Adrenal gland (tissue), 9 donors: ENCODE measurements at regions not wholly inside any gene's neighbourhood (a gene's known extent, or its start where the extent isn't known, plus 50 kb on each side); places are given as distances from the start of the nearest gene placed in this dataset.
A peak's percentile ranks its signal among the peaks of the same experiment; 100 is the strongest.

Source experiments
- DNase-seq, 7 donors: peaks; one replicate each; pipeline ENCODE4 v3.0.0-alpha.2; 2019 to 2020
- H3K27ac ChIP-seq, 5 donors: fragments of 200-600 bp; sonication (generic) in 4 of 5; 1 replicate in 3 of 5; 2 replicates in 2 of 5; pipeline versions ENCODE4 v1.5.1 to v1.8.0; 2016 to 2020; ENCODE audit warnings: mild to moderate bottlenecking in 1 of 5
- H3K27me3 ChIP-seq: fragments of 200-600 bp; 2 replicates; pipeline ENCODE4 v1.8.0; 2021
- H3K36me3 ChIP-seq, 2 donors: fragments of 200-600 bp; replicated peaks in 1 of 2; 1 replicate in 1 of 2; 2 replicates in 1 of 2; pipeline versions ENCODE4 v1.5.1 to v1.8.0; 2018 to 2022
- H3K4me1 ChIP-seq, 2 donors: fragments of 200-600 bp; replicated peaks in 1 of 2; 1 replicate in 1 of 2; 2 replicates in 1 of 2; pipeline versions ENCODE4 v1.5.1 to v1.8.0; 2018 to 2021
- H3K4me3 ChIP-seq, 4 donors: fragments of 200-600 bp; sonication (generic) in 3 of 4; one replicate each; pipeline ENCODE4 v1.5.1; 2016 to 2018
- H3K9me3 ChIP-seq, 3 donors: fragments of 200-600 bp; sonication (generic) in 1 of 3; replicated peaks in 1 of 3; 1 replicate in 2 of 3; 2 replicates in 1 of 3; pipeline versions ENCODE4 v1.5.1 to v1.8.0; 2016 to 2021
- CTCF ChIP-seq, 6 experiments: fragments of 450-650 bp in 4 of 6; fragments of 200-600 bp in 2 of 6; sonication (generic) in 1 of 6; IDR thresholded peaks; 1 replicate in 5 of 6; 2 replicates in 1 of 6; pipeline versions ENCODE4 v1.5.1 to v1.8.0; 2016 to 2021; ENCODE audit warnings: antibody characterized with exemption in 6 of 6, mild to moderate bottlenecking in 2 of 6, moderate library complexity in 1 of 6
- POLR2A ChIP-seq, 2 donors: fragments of 450-650 bp; IDR thresholded peaks; one replicate each; pipeline ENCODE4 v1.6.1; 2017; ENCODE audit warnings: antibody characterized with exemption in 2 of 2, mild to moderate bottlenecking in 2 of 2, moderate library complexity in 1 of 2
- WGBS, 4 donors: extraction: QIAGEN DNeasy Blood & Tissue Kit in 2 of 4; methylation state at CpG; one replicate each; pipeline versions ENCODE4 v1.1.5 to v1.1.7; 2013 to 2017; 5-methylcytosine and 5-hydroxymethylcytosine counted together
- intact Hi-C, 2 donors: fragments of 100-400 bp; cut with DNase I; formaldehyde crosslinking; loops; one replicate each; pipeline versions ENCODE4 v1.14.1 to v1.15.0; 2022 to 2023
- donor health status: healthy with polysubstance abuse.
- donor health status: Bipolar disorder and iron deficiency.
- donor health status: DM: yes; HTN: yes; CAD: no.
- donor health status: DM: no; HTN: no; CAD: no.
- donor health status: DM: no; HTN: no; CAD: no.

- intact Hi-C loops, result no loop called here
- 73 to 83% (median 81%) methylated on average over 1 of the region's 1 CpG for WGBS, 4 donors
- no peaks in the 10 kb centered on the region for H3K27me3 ChIP-seq
- no peaks in the 10 kb centered on the region for H3K4me1 ChIP-seq
- H3K4me3 ChIP-seq, result no peak overlapping the region
- DNase-seq, result no peak
- no peaks in the 10 kb centered on the region for H3K9me3 ChIP-seq
- no peak overlapping the region for H3K27ac ChIP-seq
- TF ChIP-seq POLR2A (IDR thresholded peaks at IDR 0.05) (no peak), CTCF (IDR thresholded peaks at IDR 0.05) (no peak)
- no peaks in the 10 kb centered on the region for H3K36me3 ChIP-seq
Observed at GRCh38 chrX:121455890-121456289, 408.5 kb downstream of the GLUD2 start.

GRCh38 chrX:121456315-121456714 lies 408.9 kb downstream of the GLUD2 start:
- no peaks in the 10 kb centered on the region for H3K36me3 ChIP-seq
- no peaks in the 10 kb centered on the region for H3K4me1 ChIP-seq
- DNase-seq, result no peak
- no peaks in the 10 kb centered on the region for H3K27me3 ChIP-seq
- no peak overlapping the region for H3K4me3 ChIP-seq
- WGBS, 4 donors, result 53 to 73% (median 56%) methylated on average over 3 of the region's 3 CpGs
- H3K9me3 ChIP-seq, result no peaks in the 10 kb centered on the region
- intact Hi-C loops, result no loop called here
- TF ChIP-seq POLR2A (IDR thresholded peaks at IDR 0.05), result no peak
- no peak for TF ChIP-seq CTCF (IDR thresholded peaks at IDR 0.05)
- no peak overlapping the region for H3K27ac ChIP-seq

- WGBS, 4 donors, result 48 to 61% (median 56%) methylated on average over 1 of the region's 1 CpG
- Histone ChIP-seq H3K4me1 (no peaks in the 10 kb centered on the region), H3K27me3 (no peaks in the 10 kb centered on the region), H3K27ac (no peak overlapping the region), H3K36me3 (no peaks in the 10 kb centered on the region), H3K4me3 (no peak overlapping the region), H3K9me3 (no peaks in the 10 kb centered on the region)
- intact Hi-C loops, result no loop called here
- TF ChIP-seq POLR2A (IDR thresholded peaks at IDR 0.05) (no peak), CTCF (IDR thresholded peaks at IDR 0.05) (no peak)
- no peak for DNase-seq
Observed at GRCh38 chrX:121457096-121457495, 409.7 kb downstream of the GLUD2 start.

GRCh38 chrX:121479406-121479805 lies 432.0 kb downstream of the GLUD2 start:
- intact Hi-C loops, result no loop called here
- DNase-seq, result no peak
- Histone ChIP-seq H3K27me3 (no peaks in the 10 kb centered on the region), H3K36me3 (no peaks in the 10 kb centered on the region), H3K9me3 (no peaks in the 10 kb centered on the region), H3K4me1 (no peaks in the 10 kb centered on the region), H3K4me3 (no peak overlapping the region), H3K27ac (no peak overlapping the region)
- TF ChIP-seq POLR2A (IDR thresholded peaks at IDR 0.05), result no peak
- peak in 1 of 6 experiments; percentile 16 for TF ChIP-seq CTCF (IDR thresholded peaks at IDR 0.05)
- WGBS, 4 donors, result 48 to 69% (median 53%) methylated on average over 4 of the region's 4 CpGs
